Loucy (cell line): ENCODE measurements at regions not wholly inside any gene's neighbourhood (a gene's known extent, or its start where the extent isn't known, plus 50 kb on each side); places are given as distances from the start of the nearest gene placed in this dataset.

Experiments
- H2AFZ ChIP-seq: fragments of 200-600 bp; sonication (generic); 2 replicates; pipeline ENCODE4 v1.6.0; 2016; ENCODE audit warnings: antibody characterized with exemption, mild to moderate bottlenecking, low read length, moderate library complexity
- H3F3A ChIP-seq: fragments of 200-600 bp; 2 replicates; pipeline ENCODE4 v1.6.0; 2016; ENCODE audit warnings: antibody characterized with exemption, low read depth, mild to moderate bottlenecking
- H3K27me3 ChIP-seq: fragments of 200-600 bp; sonication (generic); 2 replicates; pipeline ENCODE4 v1.6.1; 2014; ENCODE audit warnings: low read length, mild to moderate bottlenecking; ENCODE audit not compliant: insufficient read depth, poor library complexity, severe bottlenecking
- H3K36me3 ChIP-seq: fragments of 200-600 bp; sonication (generic); 2 replicates; pipeline ENCODE4 v1.6.1; 2016; ENCODE audit warnings: low read length; ENCODE audit not compliant: insufficient read depth
- H3K4me1 ChIP-seq: fragments of 200-600 bp; sonication (generic); 2 replicates; pipeline ENCODE4 v1.5.1; 2014; ENCODE audit warnings: low read length, mild to moderate bottlenecking; ENCODE audit not compliant: insufficient read depth, poor library complexity, severe bottlenecking
- H3K4me2 ChIP-seq: fragments of 200-600 bp; sonication (generic); 2 replicates; pipeline ENCODE4 v1.6.0; 2014; ENCODE audit warnings: antibody characterized with exemption, low read length, low read depth, mild to moderate bottlenecking; ENCODE audit not compliant: poor library complexity, severe bottlenecking
- H3K4me3 ChIP-seq: fragments of 200-600 bp; sonication (generic); 2 replicates; pipeline ENCODE4 v1.5.1; 2014; ENCODE audit warnings: low read length, mild to moderate bottlenecking, mixed read lengths; ENCODE audit not compliant: poor library complexity, severe bottlenecking
- H3K79me2 ChIP-seq: fragments of 200-600 bp; sonication (generic); 2 replicates; pipeline ENCODE4 v1.6.1; 2014; ENCODE audit warnings: low read length; ENCODE audit not compliant: insufficient read depth
- H3K9ac ChIP-seq: fragments of 200-600 bp; sonication (generic); 2 replicates; pipeline ENCODE4 v1.6.0; 2014; ENCODE audit warnings: mild to moderate bottlenecking, low read depth, low read length, moderate library complexity; ENCODE audit not compliant: poor library complexity, severe bottlenecking
- H3K9me2 ChIP-seq: fragments of 200-600 bp; sonication (generic); replicated peaks from 2 replicates; pipeline ENCODE4 v1.6.1; 2016; ENCODE audit warnings: low read depth, low read length, mixed read lengths
- H3K9me3 ChIP-seq: fragments of 200-600 bp; sonication (generic); 2 replicates; pipeline ENCODE4 v1.6.1; 2014; ENCODE audit warnings: mild to moderate bottlenecking, antibody characterized with exemption, low read length, low read depth; ENCODE audit not compliant: insufficient read depth
- H4K20me1 ChIP-seq: fragments of 200-600 bp; sonication (generic); 2 replicates; pipeline ENCODE4 v1.6.0; 2014; ENCODE audit warnings: antibody characterized with exemption, low read length, mild to moderate bottlenecking; ENCODE audit not compliant: insufficient read depth, poor library complexity, severe bottlenecking
- CTCF ChIP-seq: fragments of 200-600 bp; sonication (generic); conservative IDR thresholded peaks from 2 replicates; pipeline ENCODE4 v1.5.1; 2014; ENCODE audit warnings: mild to moderate bottlenecking, antibody characterized with exemption, low read length
- EZH2phosphoT487 ChIP-seq: fragments of 200-600 bp; IDR thresholded peaks from 2 replicates; pipeline ENCODE4 v1.6.1; 2018; ENCODE audit warnings: antibody characterized with exemption, mild to moderate bottlenecking, moderate library complexity, borderline replicate concordance

DNA sequence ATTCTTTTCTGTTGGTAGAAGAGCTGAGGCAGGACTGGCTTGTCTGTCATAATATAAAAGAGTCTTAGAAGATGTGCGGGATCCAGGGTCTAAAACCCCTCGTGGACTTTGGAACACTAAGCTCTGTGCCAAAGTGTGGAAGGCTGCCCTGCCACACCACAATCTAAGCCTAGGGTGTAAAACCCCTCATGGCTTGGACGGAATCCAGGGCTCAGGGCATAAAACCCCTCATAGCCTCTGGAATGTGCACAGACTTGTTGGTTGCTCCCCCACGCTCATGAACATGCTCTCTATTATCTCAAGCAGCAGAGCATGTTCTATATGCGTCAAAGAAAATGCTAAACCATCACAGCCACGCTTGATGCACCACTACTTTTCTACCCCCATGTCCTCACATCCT is 483.6 kb downstream of the GABRG1 start:
- Histone ChIP-seq H4K20me1 (no peaks in the 10 kb centered on the region), H3K27me3 (no peaks in the 10 kb centered on the region), H2AFZ (no peak overlapping the region), H3K9me3 (no peaks in the 10 kb centered on the region), H3K4me1 (no peaks in the 10 kb centered on the region), H3K36me3 (no peaks in the 10 kb centered on the region), H3K4me2 (no peak overlapping the region), H3K9me2 (no peaks in the 10 kb centered on the region), H3K79me2 (no peaks in the 10 kb centered on the region), H3K4me3 (no peak overlapping the region), H3K9ac (no peak overlapping the region), H3F3A (no peaks in the 10 kb centered on the region)
- TF ChIP-seq EZH2phosphoT487, result no peak
- no peak for TF ChIP-seq CTCF

DNA sequence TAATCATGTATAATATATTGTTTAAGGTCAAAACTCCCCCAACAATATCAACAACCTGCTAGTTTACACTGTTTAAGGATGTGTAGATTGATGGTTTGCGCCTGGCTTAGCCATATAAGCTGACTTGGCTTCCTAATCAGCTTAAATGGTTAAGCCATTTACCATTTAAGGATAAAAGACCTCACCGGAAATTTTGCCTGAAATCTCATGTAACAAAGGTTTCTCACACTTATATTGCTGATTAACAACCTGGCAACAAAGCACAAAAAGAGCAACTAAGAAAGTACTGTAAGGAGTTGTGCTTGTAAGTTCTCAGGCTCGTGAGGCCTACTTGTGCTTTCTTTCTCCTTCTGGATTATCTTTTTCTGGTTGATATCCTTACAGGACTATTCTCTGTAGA is 485.2 kb downstream of the GABRG1 start:
- Histone ChIP-seq H3K9me2 (no peaks in the 10 kb centered on the region), H3K4me1 (no peaks in the 10 kb centered on the region), H3K9me3 (no peaks in the 10 kb centered on the region), H2AFZ (no peak overlapping the region), H3K27me3 (no peaks in the 10 kb centered on the region), H3K36me3 (no peaks in the 10 kb centered on the region), H3F3A (no peaks in the 10 kb centered on the region), H3K4me3 (no peak overlapping the region), H3K79me2 (no peaks in the 10 kb centered on the region), H3K4me2 (no peak overlapping the region), H4K20me1 (no peaks in the 10 kb centered on the region), H3K9ac (no peak overlapping the region)
- TF ChIP-seq CTCF, result no peak
- no peak for TF ChIP-seq EZH2phosphoT487

DNA sequence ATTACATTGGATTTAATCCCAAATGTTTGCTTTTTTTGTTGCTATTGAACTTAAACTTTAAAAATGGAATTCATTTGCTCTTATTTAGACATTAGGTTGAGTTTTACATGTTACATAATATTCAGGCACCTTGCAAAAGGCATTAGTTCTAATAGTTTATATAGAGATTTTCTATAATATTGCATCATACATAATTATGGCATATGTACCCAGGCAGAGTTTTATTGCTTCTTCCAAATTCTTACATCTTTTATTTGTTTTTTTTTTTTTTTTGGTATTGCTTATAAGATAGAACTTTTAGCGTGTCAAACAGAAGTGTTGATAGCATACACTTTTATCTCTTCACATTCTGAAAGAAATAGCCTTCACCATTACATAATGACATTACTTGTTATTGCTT is 487.7 kb downstream of the GABRG1 start:
- H3K9me2 ChIP-seq, result no peaks in the 10 kb centered on the region
- H2AFZ ChIP-seq, result no peak overlapping the region

More for the DNA sequence above, 487.7 kb downstream of the GABRG1 start:
- Histone ChIP-seq H3K27me3 (no peaks in the 10 kb centered on the region), H3K9ac (no peak overlapping the region), H3F3A (no peaks in the 10 kb centered on the region), H3K4me1 (no peaks in the 10 kb centered on the region), H3K36me3 (no peaks in the 10 kb centered on the region), H3K9me3 (no peaks in the 10 kb centered on the region), H4K20me1 (no peaks in the 10 kb centered on the region), H3K4me2 (no peak overlapping the region), H3K4me3 (no peak overlapping the region), H3K79me2 (no peaks in the 10 kb centered on the region)
- TF ChIP-seq EZH2phosphoT487 (no peak), CTCF (no peak)
